LNCaP clone FGC (cell line): ENCODE measurements at regions not wholly inside any gene's neighbourhood (a gene's known extent, or its start where the extent isn't known, plus 50 kb on each side); places are given as distances from the start of the nearest gene placed in this dataset.

Experiments used
- DNase-seq: peaks from one replicate; pipeline ENCODE4 v3.0.0-alpha.2; 2011; ENCODE audit warnings: low read depth
- H3K4me3 ChIP-seq: 2 replicates; pipeline ENCODE4 v1.5.1; 2011; ENCODE audit warnings: mild to moderate bottlenecking, low read depth, low read length, control low read depth
- TF ChIP-seq, protein P1 (sequence below): IDR thresholded peaks from 2 replicates; pipeline ENCODE4 v1.5.1; 2012; ENCODE audit warnings: mild to moderate bottlenecking; ENCODE audit not compliant: control insufficient read depth, insufficient read depth; ENCODE audit errors: extremely low read depth

DNA sequence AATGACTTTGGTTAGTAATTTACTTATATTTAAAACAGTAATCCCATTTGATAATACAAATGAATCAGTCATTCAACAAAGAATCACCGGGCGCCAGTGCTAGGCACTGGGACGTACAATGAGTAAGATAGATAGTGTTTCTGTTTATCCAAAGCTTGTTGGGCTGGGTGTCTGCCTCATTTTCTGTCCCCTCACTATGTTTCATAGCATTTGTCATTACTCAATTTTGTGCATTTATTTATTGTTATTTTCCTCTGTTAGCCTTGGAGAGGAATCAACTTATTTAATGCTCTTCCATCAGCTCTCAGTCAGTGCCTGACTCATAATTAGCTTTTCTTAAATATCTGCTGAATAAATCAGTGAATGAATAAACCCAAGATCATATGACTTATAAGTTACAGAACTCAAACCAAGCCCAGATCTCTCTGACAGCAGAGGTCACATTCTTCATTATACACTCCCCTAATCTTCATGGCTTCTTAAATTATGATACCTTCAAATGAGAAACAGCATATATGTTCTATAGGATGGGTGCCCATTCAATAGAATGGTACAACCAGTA lies 86.2 kb downstream of the TSPAN8 start:
- TF ChIP-seq, protein P1, sequence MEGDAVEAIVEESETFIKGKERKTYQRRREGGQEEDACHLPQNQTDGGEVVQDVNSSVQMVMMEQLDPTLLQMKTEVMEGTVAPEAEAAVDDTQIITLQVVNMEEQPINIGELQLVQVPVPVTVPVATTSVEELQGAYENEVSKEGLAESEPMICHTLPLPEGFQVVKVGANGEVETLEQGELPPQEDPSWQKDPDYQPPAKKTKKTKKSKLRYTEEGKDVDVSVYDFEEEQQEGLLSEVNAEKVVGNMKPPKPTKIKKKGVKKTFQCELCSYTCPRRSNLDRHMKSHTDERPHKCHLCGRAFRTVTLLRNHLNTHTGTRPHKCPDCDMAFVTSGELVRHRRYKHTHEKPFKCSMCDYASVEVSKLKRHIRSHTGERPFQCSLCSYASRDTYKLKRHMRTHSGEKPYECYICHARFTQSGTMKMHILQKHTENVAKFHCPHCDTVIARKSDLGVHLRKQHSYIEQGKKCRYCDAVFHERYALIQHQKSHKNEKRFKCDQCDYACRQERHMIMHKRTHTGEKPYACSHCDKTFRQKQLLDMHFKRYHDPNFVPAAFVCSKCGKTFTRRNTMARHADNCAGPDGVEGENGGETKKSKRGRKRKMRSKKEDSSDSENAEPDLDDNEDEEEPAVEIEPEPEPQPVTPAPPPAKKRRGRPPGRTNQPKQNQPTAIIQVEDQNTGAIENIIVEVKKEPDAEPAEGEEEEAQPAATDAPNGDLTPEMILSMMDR, result no peak
- no peak for DNase-seq
- H3K4me3 ChIP-seq, result no peak overlapping the region

DNA sequence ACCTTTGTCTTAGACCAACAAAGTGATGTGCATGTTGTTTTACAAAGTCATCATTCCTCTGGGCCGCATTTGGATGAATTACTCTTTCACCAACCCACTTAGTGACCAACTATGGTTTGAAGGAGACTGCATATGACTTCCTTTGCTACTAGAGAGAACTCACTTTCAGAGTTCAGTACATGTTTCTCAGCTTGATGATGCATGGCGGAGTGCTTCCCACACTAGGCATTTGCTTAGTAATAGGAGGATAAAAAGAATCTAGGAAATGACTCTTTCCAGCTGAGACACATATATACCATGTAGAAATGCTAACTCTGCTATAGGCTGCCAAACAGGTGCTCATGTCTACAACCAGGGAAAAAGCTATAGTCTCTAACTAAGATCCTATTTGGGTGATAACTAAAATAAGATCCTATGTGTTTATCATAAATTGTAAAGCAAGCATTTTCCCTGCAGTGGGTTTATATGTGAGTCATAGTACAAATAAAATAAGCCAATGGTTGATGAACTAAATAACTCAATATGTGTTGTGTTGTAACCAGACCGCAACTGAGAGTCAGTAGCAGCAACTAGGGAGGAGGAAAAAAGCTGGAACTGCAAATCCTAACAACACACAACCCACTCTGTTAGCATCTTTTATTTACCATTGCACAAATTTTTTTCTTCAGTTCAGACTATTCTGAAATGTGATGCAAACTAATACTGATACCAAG lies 87.2 kb downstream of the TSPAN8 start:
- TF ChIP-seq, protein P1, result no peak
- no peak for DNase-seq
- no peak overlapping the region for H3K4me3 ChIP-seq

DNA sequence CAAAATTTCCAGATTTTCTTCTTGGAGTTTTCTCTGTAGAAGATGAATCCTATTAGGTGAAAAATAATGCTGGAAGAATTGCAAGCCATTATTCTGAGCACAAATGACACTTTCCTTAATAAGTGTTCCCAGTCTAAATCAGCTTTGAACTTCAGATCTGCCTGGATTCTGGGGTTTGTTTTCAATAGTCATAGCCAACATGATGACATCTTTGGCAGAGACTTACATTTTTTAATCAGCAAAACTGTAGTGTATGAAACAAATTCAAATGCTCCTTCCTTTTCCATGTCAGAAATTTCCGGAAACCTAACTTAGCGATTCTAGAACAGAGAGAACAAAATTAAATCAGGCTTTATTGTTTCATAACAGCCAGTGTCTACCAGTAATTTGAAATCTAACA lies 88.5 kb downstream of the TSPAN8 start:
- DNase-seq, result no peak
- no peak overlapping the region for H3K4me3 ChIP-seq
- TF ChIP-seq, protein P1, result no peak

DNA sequence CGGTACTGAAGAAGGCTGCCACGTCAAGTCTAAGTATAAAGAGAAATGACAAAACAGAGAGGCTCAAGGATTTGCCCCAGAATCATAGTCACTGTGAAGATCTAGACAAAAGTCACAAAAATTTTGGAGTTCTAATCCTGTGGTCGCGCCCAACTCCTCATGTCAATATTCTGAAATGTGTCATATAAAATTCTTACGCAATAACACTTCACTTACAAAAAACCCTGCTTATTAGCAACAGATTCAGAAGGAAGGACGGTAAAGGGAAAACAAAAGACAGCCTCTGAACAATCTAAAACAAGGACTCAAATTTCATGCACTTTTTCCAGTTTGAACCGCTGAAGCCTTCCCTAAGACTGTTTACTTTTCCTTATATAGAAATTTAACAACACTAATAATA lies 94.7 kb downstream of the TSPAN8 start:
- H3K4me3 ChIP-seq, result no peak overlapping the region
- TF ChIP-seq, protein P1, result no peak
- DNase-seq, result no peak

DNA sequence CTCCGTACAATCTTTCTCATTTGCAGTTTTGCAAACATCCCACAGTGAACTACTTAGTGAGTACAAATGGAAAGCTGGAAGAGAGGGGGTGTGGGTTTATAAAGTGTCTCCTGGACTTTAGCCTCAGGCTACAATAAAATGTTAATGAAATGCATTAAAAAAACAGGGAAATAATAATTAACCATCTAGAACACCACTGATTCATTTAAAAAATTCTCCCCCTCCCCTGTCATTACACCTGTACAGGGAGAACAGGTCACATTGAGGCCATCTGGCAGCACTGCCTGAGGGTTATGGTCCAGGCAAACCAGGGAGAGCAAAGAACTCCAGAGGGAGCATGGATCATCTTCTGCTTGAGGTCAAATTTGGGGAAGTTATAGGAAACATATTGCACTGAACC lies 96.3 kb downstream of the TSPAN8 start:
- TF ChIP-seq, protein P1, result no peak
- no peak for DNase-seq
- H3K4me3 ChIP-seq, result no peak overlapping the region

DNA sequence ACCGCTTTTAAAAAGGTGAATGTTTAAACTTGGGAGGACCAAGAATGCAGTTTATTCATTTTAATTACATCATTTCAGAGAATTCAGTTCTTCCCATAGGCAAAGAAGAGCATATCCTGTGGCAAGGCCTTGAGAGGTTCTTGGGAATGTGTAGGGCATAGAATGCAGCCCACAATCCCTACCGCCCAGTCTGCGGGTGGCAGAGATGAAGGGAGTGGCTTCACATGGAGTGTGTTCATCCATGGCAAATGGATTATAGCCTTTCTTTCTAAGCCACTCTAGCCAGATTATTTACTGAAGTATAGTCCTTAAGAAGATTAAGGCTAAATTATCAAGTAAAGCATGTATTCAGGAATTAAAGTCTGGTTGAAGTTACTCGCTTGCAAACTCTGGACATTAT lies 97.4 kb downstream of the TSPAN8 start:
- TF ChIP-seq, protein P1, result no peak
- H3K4me3 ChIP-seq, result no peak overlapping the region
- DNase-seq, result no peak

DNA sequence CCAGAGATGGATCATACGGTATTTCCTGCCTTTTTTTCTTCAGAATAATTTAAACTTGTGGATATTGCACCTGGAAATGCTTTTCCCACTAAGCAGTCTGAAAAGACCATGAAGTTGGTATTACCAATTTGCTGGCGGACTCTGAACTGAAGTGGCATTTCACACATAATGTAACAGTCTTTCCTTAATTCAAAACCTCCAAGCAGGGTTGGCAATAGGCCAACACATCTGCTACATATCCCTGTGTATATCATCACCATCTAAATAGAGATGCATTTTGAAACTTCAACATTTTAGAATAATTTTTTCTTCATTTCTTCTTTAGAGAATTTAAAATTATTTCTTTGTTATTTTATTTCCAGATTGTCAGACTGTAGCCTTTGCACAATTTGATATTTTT lies 100.5 kb downstream of the TSPAN8 start:
- TF ChIP-seq, protein P1, result no peak
- DNase-seq, result no peak
- no peak overlapping the region for H3K4me3 ChIP-seq
